Hepatocyte (in vitro differentiated cells): ENCODE measurements at regions not wholly inside any gene's neighbourhood (a gene's known extent, or its start where the extent isn't known, plus 50 kb on each side); places are given as distances from the start of the nearest gene placed in this dataset.

Source experiments
- EZH2 ChIP-seq: fragments of 200-600 bp; sonication (generic); IDR thresholded peaks from 2 replicates; pipeline ENCODE4 v1.6.1; 2016; ENCODE audit warnings: antibody characterized with exemption, mild to moderate bottlenecking, borderline replicate concordance
- EZH2phosphoT487 ChIP-seq: fragments of 200-600 bp; sonication (generic); IDR thresholded peaks from one replicate; pipeline ENCODE4 v1.6.1; 2018; ENCODE audit warnings: antibody characterized with exemption, mild to moderate bottlenecking, low read depth, moderate library complexity; ENCODE audit not compliant: unreplicated experiment, severe bottlenecking
- TF ChIP-seq, protein P1 (sequence below): fragments of 200-600 bp; sonication (generic); IDR thresholded peaks from 2 replicates; pipeline ENCODE4 v1.5.1; 2016; ENCODE audit warnings: antibody characterized with exemption, mild to moderate bottlenecking; ENCODE audit not compliant: poor library complexity

DNA sequence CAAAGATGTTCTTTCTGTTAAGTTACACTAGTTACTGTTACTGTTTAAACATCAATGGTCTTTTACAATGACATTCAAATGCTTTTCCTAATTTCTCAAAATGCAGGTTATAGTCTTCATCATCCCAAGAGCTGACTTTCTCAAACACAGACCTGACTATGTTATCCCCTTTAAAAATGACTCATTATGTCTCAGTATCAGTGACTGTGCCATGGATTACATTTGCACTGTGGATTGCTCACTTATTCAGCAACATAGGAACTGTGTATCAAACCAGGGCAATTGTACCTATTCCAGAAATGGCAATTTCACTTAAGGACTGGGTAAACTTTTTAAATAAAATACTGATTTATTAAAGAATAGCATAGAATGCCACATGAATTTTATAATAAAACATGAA, 630.2 kb upstream of the NOVA1 start:
- TF ChIP-seq, protein P1, sequence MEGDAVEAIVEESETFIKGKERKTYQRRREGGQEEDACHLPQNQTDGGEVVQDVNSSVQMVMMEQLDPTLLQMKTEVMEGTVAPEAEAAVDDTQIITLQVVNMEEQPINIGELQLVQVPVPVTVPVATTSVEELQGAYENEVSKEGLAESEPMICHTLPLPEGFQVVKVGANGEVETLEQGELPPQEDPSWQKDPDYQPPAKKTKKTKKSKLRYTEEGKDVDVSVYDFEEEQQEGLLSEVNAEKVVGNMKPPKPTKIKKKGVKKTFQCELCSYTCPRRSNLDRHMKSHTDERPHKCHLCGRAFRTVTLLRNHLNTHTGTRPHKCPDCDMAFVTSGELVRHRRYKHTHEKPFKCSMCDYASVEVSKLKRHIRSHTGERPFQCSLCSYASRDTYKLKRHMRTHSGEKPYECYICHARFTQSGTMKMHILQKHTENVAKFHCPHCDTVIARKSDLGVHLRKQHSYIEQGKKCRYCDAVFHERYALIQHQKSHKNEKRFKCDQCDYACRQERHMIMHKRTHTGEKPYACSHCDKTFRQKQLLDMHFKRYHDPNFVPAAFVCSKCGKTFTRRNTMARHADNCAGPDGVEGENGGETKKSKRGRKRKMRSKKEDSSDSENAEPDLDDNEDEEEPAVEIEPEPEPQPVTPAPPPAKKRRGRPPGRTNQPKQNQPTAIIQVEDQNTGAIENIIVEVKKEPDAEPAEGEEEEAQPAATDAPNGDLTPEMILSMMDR, result no peak
- TF ChIP-seq EZH2phosphoT487 (no peak), EZH2 (no peak)
